Lower lobe of right lung (tissue), 2 donors: ENCODE measurements at regions not wholly inside any gene's neighbourhood (a gene's known extent, or its start where the extent isn't known, plus 50 kb on each side); places are given as distances from the start of the nearest gene placed in this dataset.

Experiments
- ATAC-seq, 2 donors: fragments of 200-7000 bp; cut with Tn5 transposase; one replicate each; pipeline ENCODE4 v1.9.1; 2020 to 2022; ENCODE audit warnings: mild to moderate bottlenecking in 2 of 2, moderate library complexity in 2 of 2
- DNase-seq: peaks from one replicate; pipeline ENCODE4 v3.0.0-alpha.2; 2020
- H3K27ac ChIP-seq: fragments of 200-600 bp; one replicate; pipeline ENCODE4 v1.8.0; 2022
- H3K27me3 ChIP-seq: fragments of 200-600 bp; one replicate; pipeline ENCODE4 v1.8.0; 2022; ENCODE audit warnings: low read depth
- H3K36me3 ChIP-seq: fragments of 200-600 bp; one replicate; pipeline ENCODE4 v1.8.0; 2022; ENCODE audit warnings: mild to moderate bottlenecking
- H3K4me1 ChIP-seq: fragments of 200-600 bp; one replicate; pipeline ENCODE4 v1.8.0; 2022
- H3K4me3 ChIP-seq: fragments of 200-600 bp; one replicate; pipeline ENCODE4 v1.8.0; 2022; ENCODE audit warnings: mild to moderate bottlenecking
- H3K9me3 ChIP-seq: fragments of 200-600 bp; one replicate; pipeline ENCODE4 v1.8.0; 2022
- CTCF ChIP-seq: fragments of 200-600 bp; IDR thresholded peaks from one replicate; pipeline ENCODE4 v1.8.0; 2022; ENCODE audit warnings: antibody characterized with exemption, mild to moderate bottlenecking
- intact Hi-C: fragments of 100-400 bp; cut with DNase I; formaldehyde crosslinking; loops from one replicate; pipeline ENCODE4 v1.11.0; 2022
- donor health status: DM: no; HTN: yes; CAD: no; lungs with severe emphysema.

DNA sequence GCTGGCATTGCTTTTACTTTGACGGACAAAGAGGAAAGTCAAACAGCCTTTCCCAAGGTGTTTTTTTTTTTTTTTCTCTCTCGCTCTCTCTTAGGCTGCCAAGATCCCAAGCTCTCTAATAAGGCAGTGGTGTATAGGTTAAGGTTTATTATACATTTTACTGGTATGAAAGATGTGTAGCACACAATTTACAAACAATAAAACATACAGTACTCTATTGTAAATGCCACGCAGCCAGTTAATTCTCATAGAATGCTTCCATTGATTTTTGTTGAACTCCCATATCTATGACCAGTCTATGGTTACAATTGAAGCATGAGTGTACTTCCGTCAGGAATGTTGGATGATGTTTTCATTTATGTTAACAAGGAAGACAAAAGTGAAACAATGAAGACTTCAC is 106.4 kb upstream of the GSC start:
- TF ChIP-seq CTCF = no peak
- Histone ChIP-seq H3K4me1 (no peaks in the 10 kb centered on the region), H3K27ac (no peak overlapping the region), H3K4me3 (no peak overlapping the region), H3K9me3 (no peaks in the 10 kb centered on the region), H3K36me3 (no peaks in the 10 kb centered on the region), H3K27me3 (peaks cover 21% of the 10 kb centered on the region)
- intact Hi-C loops = no loop called here
- DNase-seq = no peak
- ATAC-seq = no peak

DNA sequence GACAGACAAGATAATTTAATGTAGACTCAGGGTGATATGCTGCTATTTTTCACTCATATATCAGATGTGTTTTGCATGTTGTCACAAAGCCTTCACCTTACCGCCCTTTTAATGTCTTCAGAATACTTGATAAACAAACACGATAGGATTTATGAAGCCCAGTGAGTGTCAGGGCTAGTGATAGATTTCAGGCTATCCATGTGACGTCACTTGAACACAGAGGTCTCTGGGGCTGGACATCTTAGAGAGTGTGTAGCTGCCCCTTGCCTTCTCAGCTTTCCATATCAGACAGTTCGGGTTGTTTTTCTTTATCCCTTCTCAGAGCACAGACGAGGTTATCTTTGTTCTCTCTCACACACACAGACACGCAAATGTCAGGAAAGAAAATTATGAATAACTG is 105.3 kb upstream of the GSC start:
- Histone ChIP-seq H3K36me3 (no peaks in the 10 kb centered on the region), H3K9me3 (no peaks in the 10 kb centered on the region), H3K27me3 (peaks cover 21% of the 10 kb centered on the region), H3K4me3 (no peak overlapping the region), H3K27ac (no peak overlapping the region), H3K4me1 (no peaks in the 10 kb centered on the region)
- ATAC-seq (no peak), DNase-seq (no peak)
- intact Hi-C loops = no loop called here
- no peak for TF ChIP-seq CTCF

- DNase-seq (no peak), ATAC-seq (no peak)
- TF ChIP-seq CTCF = no peak
- intact Hi-C loops = no loop called here
- H3K4me1 ChIP-seq = no peaks in the 10 kb centered on the region
- H3K4me3 ChIP-seq = no peak overlapping the region
- peaks cover 20% of the 10 kb centered on the region for H3K27me3 ChIP-seq
- no peaks in the 10 kb centered on the region for H3K36me3 ChIP-seq
- H3K9me3 ChIP-seq = no peaks in the 10 kb centered on the region
- H3K27ac ChIP-seq = no peak overlapping the region
Measured at GRCh38 chr14:94868772-94869072, 98.8 kb upstream of the GSC start.

DNA sequence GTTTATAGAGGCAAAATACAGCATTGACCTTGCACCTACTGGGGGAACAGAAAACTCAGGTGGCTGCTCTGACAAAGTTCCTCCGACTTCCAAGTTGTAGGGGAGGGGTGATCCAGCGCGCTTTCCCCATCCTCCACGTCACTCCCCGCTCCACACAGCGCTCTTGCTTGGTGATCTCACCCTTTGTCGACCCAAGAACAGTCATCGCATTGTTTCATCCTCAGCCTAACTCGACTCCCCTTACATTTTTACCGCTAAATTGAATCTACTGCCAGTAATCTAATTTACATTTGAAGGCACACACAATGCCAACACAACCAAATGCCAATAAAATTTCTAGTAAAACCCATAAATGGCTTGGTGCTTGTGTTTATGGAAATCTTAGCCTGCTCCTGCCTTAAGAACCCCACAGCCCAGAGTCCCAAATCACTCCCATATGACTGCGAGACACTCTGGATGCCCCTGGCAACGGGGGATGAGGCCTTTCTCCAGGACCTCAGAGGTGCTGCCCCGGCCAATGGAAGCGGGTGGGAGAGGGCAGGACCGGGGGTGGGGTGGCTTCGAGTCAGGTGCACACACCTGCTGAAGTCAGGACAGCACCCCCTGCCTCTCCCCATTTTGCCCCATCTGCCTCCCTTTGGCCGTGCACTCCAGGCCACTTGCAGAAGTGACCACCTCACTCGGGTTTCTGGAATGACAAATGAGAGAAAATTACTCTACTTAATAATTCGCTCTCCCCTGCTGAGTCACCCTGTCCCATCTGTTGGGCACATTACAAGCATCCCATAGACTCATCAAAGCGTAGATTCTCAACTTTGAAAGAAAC is 98.2 kb upstream of the GSC start:
- DNase-seq (no peak), ATAC-seq (no peak)
- Histone ChIP-seq H3K27me3 (peaks cover 20% of the 10 kb centered on the region), H3K4me1 (no peaks in the 10 kb centered on the region), H3K4me3 (no peak overlapping the region), H3K36me3 (no peaks in the 10 kb centered on the region), H3K9me3 (no peaks in the 10 kb centered on the region), H3K27ac (no peak overlapping the region)
- TF ChIP-seq CTCF = no peak
- intact Hi-C loops = no loop called here

DNA sequence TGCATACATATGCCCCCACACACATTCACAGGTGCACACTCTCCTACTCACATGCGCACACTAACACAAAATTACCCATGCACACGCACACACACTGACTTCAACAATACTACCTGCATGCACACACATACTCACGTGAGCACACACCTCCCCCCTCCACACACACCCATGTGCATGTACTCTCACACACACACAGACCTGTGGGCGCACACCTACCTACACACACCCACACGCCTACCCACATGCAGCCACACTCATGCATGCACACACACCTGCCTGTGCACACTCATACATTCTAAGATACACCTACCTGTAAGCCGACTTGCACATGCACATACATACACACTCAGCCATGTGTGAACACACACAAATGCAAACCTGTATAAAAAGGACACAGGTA is 97.3 kb upstream of the GSC start:
- H3K27me3 ChIP-seq = peaks cover 20% of the 10 kb centered on the region
- ATAC-seq = no peak

More for the DNA sequence above, 97.3 kb upstream of the GSC start:
- H3K4me1 ChIP-seq = no peaks in the 10 kb centered on the region
- no peak overlapping the region for H3K27ac ChIP-seq
- H3K4me3 ChIP-seq = no peak overlapping the region
- no peak for TF ChIP-seq CTCF
- no peaks in the 10 kb centered on the region for H3K36me3 ChIP-seq
- intact Hi-C loops = no loop called here
- no peak for DNase-seq
- no peaks in the 10 kb centered on the region for H3K9me3 ChIP-seq
